Right lobe of liver (tissue), 4 donors: ENCODE measurements at regions not wholly inside any gene's neighbourhood (a gene's known extent, or its start where the extent isn't known, plus 50 kb on each side); places are given as distances from the start of the nearest gene placed in this dataset.

ENCODE experiments used
- POLR2A ChIP-seq: fragments of 450-650 bp; IDR thresholded peaks from one replicate; pipeline ENCODE4 v1.6.1; 2017; ENCODE audit warnings: antibody characterized with exemption, mild to moderate bottlenecking
- TF ChIP-seq, protein P1 (sequence below), 4 donors: fragments of 200-600 bp in 3 of 4; fragments of 450-650 bp in 1 of 4; IDR thresholded peaks; one replicate each; pipeline versions ENCODE4 v1.5.1 to v1.8.0; 2016 to 2022; ENCODE audit warnings: antibody characterized with exemption in 4 of 4, mild to moderate bottlenecking in 2 of 4
- donor health status: DM: no; HTN: no; CAD: no.
- donor health status: DM: no; HTN: no; CAD: no.
- donor health status: DM: no; HTN: yes; CAD: no.

DNA sequence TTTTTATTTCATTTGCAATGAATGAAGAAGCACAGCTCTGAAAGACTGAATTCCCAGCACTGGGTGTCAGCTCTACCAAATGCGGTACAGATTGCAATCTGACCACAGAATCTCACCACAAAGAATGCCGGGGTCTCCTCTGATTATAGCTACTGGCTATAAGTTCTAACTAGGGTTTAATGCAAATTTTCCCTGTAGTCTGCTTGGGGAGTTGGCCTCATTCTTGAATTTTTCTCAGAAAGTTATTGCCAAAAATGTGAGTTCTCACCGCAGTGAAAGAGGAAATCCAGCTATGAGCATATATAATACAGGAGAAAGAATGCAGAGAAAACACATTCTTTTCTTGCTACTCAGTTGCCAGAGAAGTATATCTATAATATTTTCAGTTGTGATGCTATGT, 1255.7 kb upstream of the LRRTM3 start:
- TF ChIP-seq POLR2A = no peak
- TF ChIP-seq, protein P1, sequence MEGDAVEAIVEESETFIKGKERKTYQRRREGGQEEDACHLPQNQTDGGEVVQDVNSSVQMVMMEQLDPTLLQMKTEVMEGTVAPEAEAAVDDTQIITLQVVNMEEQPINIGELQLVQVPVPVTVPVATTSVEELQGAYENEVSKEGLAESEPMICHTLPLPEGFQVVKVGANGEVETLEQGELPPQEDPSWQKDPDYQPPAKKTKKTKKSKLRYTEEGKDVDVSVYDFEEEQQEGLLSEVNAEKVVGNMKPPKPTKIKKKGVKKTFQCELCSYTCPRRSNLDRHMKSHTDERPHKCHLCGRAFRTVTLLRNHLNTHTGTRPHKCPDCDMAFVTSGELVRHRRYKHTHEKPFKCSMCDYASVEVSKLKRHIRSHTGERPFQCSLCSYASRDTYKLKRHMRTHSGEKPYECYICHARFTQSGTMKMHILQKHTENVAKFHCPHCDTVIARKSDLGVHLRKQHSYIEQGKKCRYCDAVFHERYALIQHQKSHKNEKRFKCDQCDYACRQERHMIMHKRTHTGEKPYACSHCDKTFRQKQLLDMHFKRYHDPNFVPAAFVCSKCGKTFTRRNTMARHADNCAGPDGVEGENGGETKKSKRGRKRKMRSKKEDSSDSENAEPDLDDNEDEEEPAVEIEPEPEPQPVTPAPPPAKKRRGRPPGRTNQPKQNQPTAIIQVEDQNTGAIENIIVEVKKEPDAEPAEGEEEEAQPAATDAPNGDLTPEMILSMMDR (IDR thresholded peaks at IDR 0.05) = no peak
